ENCODE measurements at regions not wholly inside any gene's neighbourhood (a gene's known extent, or its start where the extent isn't known, plus 50 kb on each side); places are given as distances from the start of the nearest gene placed in this dataset.

DNA sequence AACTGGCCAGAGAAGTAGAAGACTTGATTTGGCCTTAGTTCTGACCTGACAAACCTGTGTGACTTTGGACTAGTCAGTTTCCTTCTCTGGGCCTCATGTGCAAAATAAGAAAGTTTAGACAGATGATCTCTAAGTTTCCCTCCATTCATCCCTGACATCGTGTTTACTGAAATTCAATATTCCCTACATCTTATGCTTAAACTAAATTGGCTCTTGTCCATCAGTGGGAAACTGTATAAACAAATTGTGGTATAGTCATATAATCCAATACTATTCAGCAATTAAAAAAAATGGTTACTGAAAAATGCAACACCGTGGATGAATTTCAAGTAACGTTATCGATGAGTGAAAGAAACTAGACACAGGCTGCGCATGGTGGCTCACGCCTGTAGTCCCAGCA, 64.4 kb upstream of the HRH1 start:
- no peak for DNase-seq

DNA sequence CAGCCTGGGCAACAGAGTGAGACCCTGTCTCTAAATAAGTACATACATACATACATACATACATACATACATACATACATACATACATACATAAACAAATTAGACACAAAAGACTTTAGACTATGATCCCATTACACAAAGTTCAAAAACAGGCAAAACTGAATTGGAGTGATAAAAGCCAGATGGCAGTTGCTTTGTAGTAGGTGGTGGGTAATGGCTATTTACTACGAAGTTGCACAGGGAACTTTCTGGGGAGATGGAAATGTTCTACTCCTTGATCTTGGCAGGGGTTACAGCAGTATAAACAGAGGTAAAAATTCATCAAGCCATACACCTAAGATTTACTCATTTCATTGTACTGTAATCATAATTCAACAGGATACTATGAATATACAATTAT, 63.7 kb upstream of the HRH1 start:
- no peak for DNase-seq

DNA sequence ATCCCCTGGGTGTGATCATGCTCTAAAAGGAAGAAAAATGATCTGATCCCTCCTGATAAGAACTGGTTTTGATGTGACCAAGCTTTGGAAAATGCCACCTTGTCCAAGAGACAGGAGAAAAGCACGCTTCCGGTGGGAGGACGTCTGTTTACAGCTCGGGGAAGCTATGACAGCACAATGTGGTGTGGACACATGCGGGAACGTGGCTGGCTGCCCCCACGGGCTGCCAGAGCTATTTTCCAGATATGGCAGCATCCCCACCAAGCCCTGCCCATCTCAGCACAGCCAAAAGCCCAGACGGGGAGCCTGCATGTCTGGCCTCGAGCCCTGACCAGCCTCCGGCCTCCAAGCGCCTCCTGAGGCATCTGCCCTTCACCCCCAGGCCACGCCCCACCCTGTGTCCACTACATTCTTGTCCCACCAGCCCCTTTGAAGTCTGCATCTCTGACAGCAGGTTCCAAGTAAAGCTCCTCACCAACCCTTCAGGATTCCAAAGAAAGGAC, 63.2 kb upstream of the HRH1 start:
- no peak for DNase-seq

DNA sequence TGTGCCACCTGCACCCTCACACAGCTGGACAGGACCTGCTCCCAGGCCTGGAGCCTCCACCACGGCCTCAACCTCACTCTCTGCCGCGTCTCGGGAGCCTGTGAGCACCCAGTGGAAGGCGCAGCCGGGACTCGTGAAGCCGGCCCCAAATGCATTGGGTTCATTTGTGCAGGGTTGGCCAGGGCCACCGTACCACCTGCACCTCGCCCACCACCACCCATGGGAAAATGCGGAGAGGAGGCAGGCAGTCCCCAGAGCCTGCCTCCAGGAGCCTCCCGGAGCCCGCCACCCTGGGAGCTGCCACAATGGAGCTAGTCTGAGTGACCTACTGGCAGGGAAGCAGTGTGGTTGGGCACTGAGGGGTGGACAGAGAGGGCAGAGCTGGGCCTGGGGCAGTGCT, 62.5 kb upstream of the HRH1 start:
- no peak for DNase-seq

DNA sequence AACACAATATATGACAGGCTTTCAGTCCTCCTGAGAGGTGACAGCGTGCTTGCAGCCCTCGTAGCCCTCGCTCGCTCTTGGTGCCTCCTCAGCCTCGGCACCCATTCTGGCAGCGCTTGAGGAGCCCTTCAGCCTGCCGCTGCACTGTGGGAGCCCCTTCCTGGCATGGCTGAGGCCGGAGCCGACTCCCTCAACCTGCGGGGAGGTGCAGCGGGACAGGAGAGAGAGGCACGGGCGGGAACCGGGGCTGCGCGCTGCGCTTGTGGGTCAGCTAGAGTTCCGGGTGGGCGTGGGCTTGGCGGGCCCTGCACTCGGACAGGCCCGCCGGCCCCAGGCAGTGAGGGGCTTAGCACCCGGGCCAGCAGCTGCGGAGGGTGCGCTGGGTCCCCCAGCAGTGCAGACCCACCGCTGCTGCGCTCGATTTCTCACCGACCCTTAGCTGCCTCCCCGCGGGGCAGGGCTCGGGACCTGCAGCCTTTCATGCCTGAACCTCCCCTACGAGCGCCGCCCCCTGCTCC, 60.4 kb upstream of the HRH1 start:
- DNase-seq: no peak

DNA sequence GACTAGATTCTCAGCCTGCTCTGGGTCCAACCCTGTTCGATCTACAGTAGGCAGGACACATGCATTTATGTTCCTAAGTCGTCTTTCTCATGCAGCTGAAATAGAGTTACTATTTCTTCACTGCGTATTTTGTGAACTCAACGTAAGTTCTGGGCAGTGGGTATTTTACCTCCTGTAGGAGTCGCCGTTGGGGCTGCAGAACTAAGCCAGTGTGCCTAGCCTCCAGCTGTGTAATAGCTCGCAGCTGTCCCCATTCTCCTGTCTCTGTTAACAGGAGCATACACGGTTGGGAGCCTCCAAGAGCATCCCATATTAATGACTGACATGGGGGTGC, 58.4 kb upstream of the HRH1 start:
- DNase-seq: no peak

DNA sequence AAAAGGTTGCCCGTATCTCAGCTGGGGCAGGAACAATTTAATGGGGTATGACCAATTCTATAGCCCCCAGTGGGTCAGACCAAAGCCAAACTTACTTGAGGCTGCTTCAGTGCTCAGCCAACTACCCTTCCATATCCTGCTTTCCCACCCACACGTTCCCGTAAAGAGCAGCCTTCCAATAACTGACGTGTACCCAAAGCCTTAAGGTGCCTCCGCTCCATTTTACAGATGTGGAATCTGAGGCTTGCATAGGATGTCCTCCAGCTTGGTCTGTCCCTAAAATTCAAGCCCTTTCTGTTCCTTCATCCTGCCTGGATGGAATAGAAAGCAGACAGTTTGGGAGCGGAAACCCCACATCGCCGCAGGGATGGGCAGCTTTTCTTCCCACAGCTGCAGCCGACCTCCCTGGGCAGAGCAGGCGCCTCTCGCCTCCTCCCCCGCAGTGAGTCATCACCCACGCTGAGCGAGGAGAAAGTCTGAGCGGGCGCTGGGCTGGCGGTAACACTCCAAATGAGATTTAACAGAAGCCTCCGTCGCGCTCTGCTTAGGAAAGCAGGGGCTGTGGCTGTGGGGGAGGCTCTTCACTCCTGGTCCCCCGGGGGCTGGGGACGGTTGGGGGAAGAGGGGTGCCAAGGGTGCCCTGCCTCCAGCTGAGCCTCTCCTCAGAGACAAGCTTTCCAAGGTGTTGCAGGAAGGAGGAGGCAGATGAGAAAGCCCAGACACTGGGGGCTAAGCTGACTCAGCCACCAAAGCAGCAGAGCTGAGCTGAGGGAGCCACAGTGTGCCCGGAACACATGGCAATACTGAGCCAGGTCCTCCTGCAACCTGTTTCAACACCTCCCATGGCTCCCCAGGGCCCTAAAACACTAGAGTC, 57.8 kb upstream of the HRH1 start:
- DNase-seq: peak; percentile 54

DNA sequence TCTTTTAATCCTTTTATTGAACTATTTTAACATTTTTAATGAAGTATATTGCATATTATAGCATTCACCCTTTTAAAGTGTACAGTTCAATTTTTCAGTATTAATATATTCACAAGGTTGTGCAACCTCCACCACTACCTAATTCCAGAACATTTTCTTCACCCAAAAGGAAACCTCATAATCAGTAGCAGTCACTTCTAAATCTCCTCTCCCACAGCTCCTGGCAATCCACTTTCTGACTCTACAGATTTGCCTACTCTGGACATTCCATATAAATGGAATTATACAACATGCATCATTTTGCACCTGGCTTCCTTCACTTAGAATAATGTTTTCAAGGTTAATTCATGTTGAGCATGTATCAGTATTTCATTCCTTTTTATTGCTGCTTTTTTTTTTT, 55.0 kb upstream of the HRH1 start:
- DNase-seq: no peak

Data from retina (tissue), 1 donor.